SK-N-SH (cell line): ENCODE measurements at regions not wholly inside any gene's neighbourhood (a gene's known extent, or its start where the extent isn't known, plus 50 kb on each side); places are given as distances from the start of the nearest gene placed in this dataset.

Experiments
- CTCF ChIA-PET: fragments of 300-600, 350-600 bp; formaldehyde crosslinking; extraction: SDS; loops from one replicate; lab custom pipeline; 2021; lab: Yijun Ruan, JAX
- POLR2A ChIA-PET: fragments of 350-600 bp; sonication (Branson Sonifier 250); formaldehyde crosslinking; extraction: SDS; loops from one replicate; lab custom pipeline; 2020; ENCODE audit warnings: antibody characterized with exemption, inconsistent platforms; lab: Yijun Ruan, JAX
- DNase-seq: peaks from one replicate; pipeline ENCODE4 v3.0.0; 2012
- H2AFZ ChIP-seq: fragments of 200-600 bp; sonication (generic); 2 replicates; pipeline ENCODE4 v1.8.1; 2016; ENCODE audit warnings: antibody characterized with exemption, mild to moderate bottlenecking, low read depth
- H3F3A ChIP-seq: fragments of 200-600 bp; sonication (generic); replicated peaks from 2 replicates; pipeline ENCODE3; 2016; ENCODE audit warnings: antibody characterized with exemption, mild to moderate bottlenecking; ENCODE audit not compliant: insufficient read depth
- H3K27ac ChIP-seq, 2 experiments: fragments of 200-500 bp in 1 of 2; fragments of 200-600 bp in 1 of 2; sonication (Bioruptor generic) in 1 of 2; sonication (generic), shearing (Covaris generic) in 1 of 2; 2 replicates each; pipeline versions ENCODE4 v1.5.1 to v1.6.1; 2014 to 2016; ENCODE audit warnings: low read depth in 2 of 2, inconsistent platforms in 1 of 2, low read length in 1 of 2, mild to moderate bottlenecking in 1 of 2, mixed read lengths in 1 of 2
- H3K27me3 ChIP-seq: fragments of 200-600 bp; sonication (generic), shearing (Covaris generic); 2 replicates; pipeline ENCODE4 v1.6.1; 2016; ENCODE audit warnings: mixed run types; ENCODE audit not compliant: insufficient read depth
- H3K36me3 ChIP-seq, 2 experiments: fragments of 200-500 bp in 1 of 2; fragments of 200-600 bp in 1 of 2; sonication (Bioruptor generic) in 1 of 2; sonication (generic) in 1 of 2; replicated peaks in 1 of 2; 2 replicates each; pipeline versions ENCODE3 to v1.5.1; 2014 to 2016; ENCODE audit warnings: low read length in 1 of 2, mild to moderate bottlenecking in 1 of 2; ENCODE audit not compliant: insufficient read depth in 2 of 2, control insufficient read depth in 1 of 2
- H3K4me1 ChIP-seq, 2 experiments: fragments of 200-500 bp in 1 of 2; fragments of 200-600 bp in 1 of 2; sonication (Bioruptor generic) in 1 of 2; sonication (generic), shearing (Covaris generic) in 1 of 2; 2 replicates each; pipeline versions ENCODE4 v1.5.1 to v1.6.1; 2014 to 2016; ENCODE audit warnings: low read depth in 1 of 2, low read length in 1 of 2, mixed run types in 1 of 2; ENCODE audit not compliant: insufficient read depth in 2 of 2, control insufficient read depth in 1 of 2
- H3K4me2 ChIP-seq: fragments of 200-600 bp; sonication (generic), shearing (Covaris generic); 2 replicates; pipeline ENCODE4 v1.6.1; 2017; ENCODE audit warnings: mixed run types
- H3K4me3 ChIP-seq, 2 experiments: fragments of 200-500 bp in 1 of 2; fragments of 200-600 bp in 1 of 2; sonication (Bioruptor generic) in 1 of 2; sonication (generic), shearing (Covaris generic) in 1 of 2; 2 replicates each; pipeline versions ENCODE4 v1.5.1 to v1.8.1; 2014 to 2016; ENCODE audit warnings: low read depth in 2 of 2, inconsistent platforms in 1 of 2, low read length in 1 of 2, mild to moderate bottlenecking in 1 of 2, mixed read lengths in 1 of 2, moderate library complexity in 1 of 2
- H3K79me2 ChIP-seq: fragments of 200-600 bp; sonication (generic); 2 replicates; pipeline ENCODE4 v1.8.1; 2017; ENCODE audit warnings: mild to moderate bottlenecking; ENCODE audit not compliant: insufficient read depth
- H3K9ac ChIP-seq: fragments of 200-600 bp; sonication (generic); 2 replicates; pipeline ENCODE4 v1.6.1; 2017; ENCODE audit warnings: mixed run types
- H3K9me2 ChIP-seq: fragments of 200-600 bp; sonication (generic); 2 replicates; pipeline ENCODE4 v1.6.1; 2017; ENCODE audit warnings: mixed run types
- H3K9me3 ChIP-seq: fragments of 200-600 bp; sonication (generic); 2 replicates; pipeline ENCODE4 v1.6.1; 2017; ENCODE audit warnings: mixed run types, mild to moderate bottlenecking, moderate library complexity
- H4K20me1 ChIP-seq: fragments of 200-600 bp; sonication (generic); 2 replicates; pipeline ENCODE4 v1.6.1; 2017; ENCODE audit warnings: mild to moderate bottlenecking, mixed run types; ENCODE audit not compliant: insufficient read depth
- EP300 ChIP-seq, 2 experiments: IDR thresholded peaks; 2 replicates each; pipeline versions ENCODE4 v1.4.0 to v1.6.1; 2012; ENCODE audit warnings: borderline replicate concordance in 1 of 2, low read depth in 1 of 2, low read length in 1 of 2
- FOXJ3 ChIP-seq: sonication (generic); formaldehyde crosslinking; IDR thresholded peaks from 2 replicates; pipeline ENCODE4 v1.5.1; 2020; ENCODE audit warnings: mild to moderate bottlenecking, missing genetic modification reagents
- MAX ChIP-seq: IDR thresholded peaks from 2 replicates; pipeline ENCODE4 v1.4.0; 2012; ENCODE audit warnings: low read depth
- MEF2A ChIP-seq: IDR thresholded peaks from 2 replicates; pipeline ENCODE4 v1.4.0; 2012; ENCODE audit warnings: low read depth, borderline replicate concordance
- NFIC ChIP-seq: IDR thresholded peaks from 2 replicates; pipeline ENCODE4 v1.4.0; 2012; ENCODE audit warnings: borderline replicate concordance
- PBX3 ChIP-seq: IDR thresholded peaks from 2 replicates; pipeline ENCODE4; 2012
- RCOR1 ChIP-seq: fragments of 150-350 bp; IDR thresholded peaks from 2 replicates; pipeline ENCODE4 v1.6.1; 2017; ENCODE audit warnings: antibody characterized with exemption, low read length
- REST ChIP-seq: IDR thresholded peaks from 2 replicates; pipeline ENCODE4 v1.6.1; 2012; ENCODE audit warnings: mild to moderate bottlenecking, low read depth, low read length, moderate library complexity
- SIN3A ChIP-seq: IDR thresholded peaks from 2 replicates; pipeline ENCODE4 v1.6.1; 2012; ENCODE audit warnings: low read depth, mild to moderate bottlenecking, low read length, moderate library complexity, borderline replicate concordance
- TCF12 ChIP-seq: IDR thresholded peaks from 2 replicates; pipeline ENCODE4 v1.4.0; 2012
- YY1 ChIP-seq: IDR thresholded peaks from 2 replicates; pipeline ENCODE4 v1.4.0; 2012; ENCODE audit warnings: low read depth, mild to moderate bottlenecking
- WGBS: methylation state at CpG from one replicate; pipeline ENCODE4 v1.1.6; 2017; ENCODE audit warnings: low lambda C conversion rate; 5-methylcytosine and 5-hydroxymethylcytosine counted together

- H3K27me3 ChIP-seq, result no peaks in the 10 kb centered on the region
- no peaks in the 10 kb centered on the region for H3K9me2 ChIP-seq
- WGBS, result 81% methylated on average over 4 of the region's 5 CpGs
- DNase-seq, result no peak
- no peaks in the 10 kb centered on the region for H3K79me2 ChIP-seq
- no peak overlapping the region for H3K27ac ChIP-seq
- H4K20me1 ChIP-seq, result no peaks in the 10 kb centered on the region
- POLR2A ChIA-PET, result no interaction called here
- no peak overlapping the region for H3K4me3 ChIP-seq
- no peaks in the 10 kb centered on the region for H3K36me3 ChIP-seq
- no peaks in the 10 kb centered on the region for H3K9me3 ChIP-seq
- no peak for TF ChIP-seq SIN3A
- 0 out of 2 replicates have a peak, but pooled peaks have one; percentile 5 for TF ChIP-seq PBX3
- no peaks in the 10 kb centered on the region for H3F3A ChIP-seq
- no peak overlapping the region for H3K4me2 ChIP-seq
- H2AFZ ChIP-seq, result no peak overlapping the region
- CTCF ChIA-PET, result interaction anchor here (0.8 kb wide), 1 partner anchor 15 kb away, joined by 4 read pairs; no protein-coding TSS in a partner anchor
- H3K9ac ChIP-seq, result no peak overlapping the region
- no peaks in the 10 kb centered on the region for H3K4me1 ChIP-seq
Measured at GRCh38 chr15:66961407-66961884, 104.0 kb upstream of the SMAD3 start.

GRCh38 chr15:66961901-66962300 lies 103.5 kb upstream of the SMAD3 start:
- CTCF ChIA-PET, result interaction anchor here (0.8 to 0.9 kb wide), 2 partner anchors 12 to 16 kb away, joined by 4 read pairs; no protein-coding TSS in a partner anchor
- no peak overlapping the region for H3K4me2 ChIP-seq
- H3K36me3 ChIP-seq, result no peaks in the 10 kb centered on the region
- no peaks in the 10 kb centered on the region for H3K79me2 ChIP-seq
- H3F3A ChIP-seq, result no peaks in the 10 kb centered on the region
- H3K4me3 ChIP-seq, result no peak overlapping the region
- no peaks in the 10 kb centered on the region for H4K20me1 ChIP-seq
- no peaks in the 10 kb centered on the region for H3K9me3 ChIP-seq
- no peaks in the 10 kb centered on the region for H3K4me1 ChIP-seq
- no peak for DNase-seq
- H2AFZ ChIP-seq, result no peak overlapping the region
- H3K27me3 ChIP-seq, result no peaks in the 10 kb centered on the region
- no peak for TF ChIP-seq MAX
- TF ChIP-seq FOXJ3 (CRISPR knock-in tag), result no peak
- TF ChIP-seq YY1, result no peak
- no peak for TF ChIP-seq EP300 (IDR thresholded peaks at IDR 0.05; ENCODE audit: borderline replicate concordance in 1 of 2, low read depth in 1 of 2, low read length in 1 of 2)
- no peak for TF ChIP-seq REST
- no peak for TF ChIP-seq PBX3
- no peak for TF ChIP-seq SIN3A
- no peak for TF ChIP-seq RCOR1
- TF ChIP-seq TCF12, result no peak
- no peak for TF ChIP-seq NFIC
- no peak for TF ChIP-seq MEF2A
- 97% methylated on average over 10 of the region's 10 CpGs for WGBS
- H3K9ac ChIP-seq, result no peak overlapping the region
- H3K27ac ChIP-seq, result no peak overlapping the region
- H3K9me2 ChIP-seq, result no peaks in the 10 kb centered on the region
- POLR2A ChIA-PET, result no interaction called here
